GM18858 (cell line): ENCODE measurements at regions not wholly inside any gene's neighbourhood (a gene's known extent, or its start where the extent isn't known, plus 50 kb on each side); places are given as distances from the start of the nearest gene placed in this dataset.
"Not testable (repeated sequence)": the region's sequence is repeated elsewhere in the genome, so short reads cannot be mapped to it uniquely, and the experiment has no call there.

Source experiments
- ATAC-seq: cut with Tn5 transposase; IDR thresholded peaks from one replicate; pipeline ENCODE4 v1.9.1; 2021; ENCODE audit not compliant: unreplicated experiment

DNA sequence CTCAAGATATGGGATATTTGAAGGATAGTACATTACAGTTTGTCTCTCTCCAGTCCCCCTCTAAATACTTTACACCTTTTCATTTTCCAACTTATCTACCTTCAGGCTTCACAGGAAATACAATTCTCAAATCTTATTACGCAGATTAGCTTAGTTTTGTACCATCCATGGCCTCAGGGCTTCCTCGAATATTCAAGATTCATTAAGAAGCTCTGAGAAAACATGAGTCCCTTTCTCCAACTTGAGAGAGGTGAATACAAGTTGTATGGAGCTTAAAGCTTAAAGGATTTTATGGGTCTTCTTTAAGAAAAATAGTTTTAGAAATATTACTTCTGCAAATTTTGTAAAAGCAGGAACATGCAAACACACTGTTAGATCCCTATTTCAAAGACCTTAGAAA lies 1212.5 kb downstream of the GALC start:
- ATAC-seq: no peak

GRCh38 chr14:86779416-86779815 lies 1213.6 kb downstream of the GALC start:
- no peak for ATAC-seq

DNA sequence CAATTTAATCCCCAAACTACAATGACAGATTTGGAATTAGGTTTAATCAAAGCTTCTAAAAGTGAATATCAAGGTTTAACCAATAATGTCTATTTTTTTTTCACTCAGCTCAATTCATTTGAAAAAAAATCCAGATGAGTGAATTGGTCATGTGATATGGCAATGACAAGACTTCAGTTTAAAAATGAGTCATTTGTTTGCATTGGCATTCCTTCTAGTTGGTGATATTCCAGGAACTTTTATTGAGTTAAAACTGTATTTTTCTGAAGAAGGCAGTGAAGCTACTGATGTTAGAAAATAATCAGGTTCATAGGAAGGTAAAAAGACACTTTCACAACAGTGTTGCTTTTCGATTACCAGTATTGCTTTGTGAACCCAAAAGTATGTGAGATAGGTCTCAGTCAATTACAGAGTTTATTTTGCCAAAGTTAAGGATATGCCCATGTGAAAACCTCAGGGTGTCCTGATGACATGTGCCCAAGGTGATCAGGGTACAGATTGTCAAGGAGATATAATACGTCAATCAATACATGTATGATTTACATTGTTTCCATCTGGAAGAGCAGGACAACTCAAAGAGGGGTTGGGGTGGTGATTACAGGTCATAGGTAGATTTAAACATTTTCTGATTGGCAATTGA lies 1214.9 kb downstream of the GALC start:
- no peak for ATAC-seq

- ATAC-seq: not testable (repeated sequence)
Observed at GRCh38 chr14:86775896-86776295, 1217.1 kb downstream of the GALC start.

DNA sequence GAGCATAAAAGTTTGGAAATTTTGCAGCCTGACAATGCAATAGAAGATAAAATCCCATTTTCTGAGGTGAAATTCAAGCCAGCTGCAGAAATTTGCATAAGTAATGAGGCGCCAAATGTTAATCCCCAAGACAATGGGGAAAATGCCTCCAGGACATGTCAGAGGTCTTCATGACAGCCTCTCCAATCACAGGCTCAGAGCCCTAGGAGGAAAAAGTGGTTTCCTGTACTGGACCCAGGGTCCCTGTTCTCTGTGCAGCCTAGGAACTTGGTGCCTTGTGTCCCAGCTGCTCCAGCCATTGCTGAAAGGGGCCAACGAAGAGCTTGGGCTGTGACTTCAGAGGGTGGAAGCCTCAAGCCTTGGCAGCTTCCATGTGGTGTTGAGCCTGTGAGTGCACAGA lies 1218.1 kb downstream of the GALC start:
- no peak for ATAC-seq

GRCh38 chr14:86772075-86772474 lies 1220.9 kb downstream of the GALC start:
- ATAC-seq: no peak

DNA sequence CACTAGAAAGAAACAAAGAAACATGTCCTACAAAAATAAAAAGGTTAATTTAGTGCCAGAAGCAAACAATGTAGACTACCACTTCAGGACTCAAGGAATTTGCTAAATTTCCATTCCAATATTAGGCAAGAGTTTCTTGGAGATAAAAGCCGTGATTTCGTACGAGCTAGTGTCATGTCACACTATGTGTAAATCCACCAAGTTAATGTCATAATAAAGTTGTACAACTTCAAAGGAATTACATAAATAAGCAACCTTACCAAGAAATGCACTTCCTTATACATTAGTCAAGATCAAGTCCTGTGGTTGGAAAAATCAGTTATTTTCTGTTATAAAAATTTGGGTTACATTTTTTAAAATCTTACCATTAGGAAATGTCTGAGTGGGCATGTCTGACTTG lies 1222.8 kb downstream of the GALC start:
- no peak for ATAC-seq

DNA sequence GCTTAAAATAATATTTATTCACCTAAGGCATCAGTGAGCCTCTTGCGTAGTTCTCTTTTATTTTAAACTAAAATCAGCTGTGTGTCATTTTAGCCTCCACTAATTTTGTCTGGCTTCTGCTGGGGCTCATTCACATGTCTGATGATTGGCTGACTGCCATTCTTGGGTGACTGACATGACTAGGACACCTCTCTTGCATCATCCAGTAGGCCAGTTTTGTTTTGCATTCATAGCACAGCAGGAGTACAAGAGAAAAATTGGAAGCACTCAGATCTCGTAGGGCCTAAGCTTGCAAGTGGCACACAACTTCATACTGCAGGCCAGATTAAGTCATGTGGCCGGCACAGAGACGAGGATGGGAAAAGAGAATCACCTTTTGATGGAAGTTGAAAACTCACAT lies 1226.5 kb downstream of the GALC start:
- ATAC-seq: no peak

DNA sequence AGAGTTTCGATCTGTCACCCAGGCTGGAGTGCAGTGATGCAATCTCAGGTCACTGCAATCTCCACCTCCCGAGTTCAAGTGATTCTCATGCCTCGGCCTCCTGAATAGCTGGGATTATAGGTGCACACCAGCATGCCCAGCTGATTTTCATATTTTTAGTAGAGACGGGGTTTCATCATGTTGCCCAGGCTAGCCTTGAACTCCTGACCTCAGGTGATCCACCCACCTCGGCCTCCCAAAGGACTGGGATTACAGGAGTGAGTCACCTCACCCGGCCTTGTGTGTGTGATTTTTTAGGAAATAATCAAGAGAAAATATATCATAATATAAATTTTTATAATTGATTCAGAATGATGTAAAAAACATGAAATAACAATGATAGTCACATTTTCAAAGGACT lies 1231.4 kb downstream of the GALC start:
- ATAC-seq: no peak

DNA sequence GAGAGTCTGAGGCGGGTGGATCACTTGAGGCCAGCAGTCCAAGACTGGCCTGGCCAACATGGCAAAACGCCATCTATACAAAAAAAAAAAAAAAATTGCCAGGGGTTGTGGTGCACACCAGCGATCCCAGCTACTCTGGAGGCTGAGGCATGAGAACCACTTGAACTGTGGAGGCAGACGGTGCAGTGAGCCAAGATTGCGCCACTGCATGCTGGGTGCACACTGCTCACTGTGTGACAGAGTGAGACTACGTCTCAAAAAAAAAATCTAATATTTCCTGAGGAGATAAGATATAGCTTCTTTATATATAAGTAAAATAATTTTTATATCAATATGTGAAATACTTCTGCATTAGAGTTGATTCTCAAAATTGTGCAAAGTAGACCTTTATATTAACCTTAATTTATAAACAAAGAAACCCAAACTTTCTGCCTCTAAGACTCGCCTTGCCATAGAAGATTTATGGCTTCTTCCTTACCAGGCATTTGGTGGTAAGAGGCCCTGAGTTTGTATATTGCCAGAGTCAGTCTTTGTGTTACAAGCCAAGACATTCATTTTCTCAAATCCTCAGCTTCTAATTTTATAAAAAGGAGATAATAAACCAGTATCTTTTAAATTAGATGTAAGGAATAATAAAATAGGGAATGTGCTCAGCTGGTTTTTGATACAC lies 1226.7 kb downstream of the FLRT2 start:
- ATAC-seq: no peak

DNA sequence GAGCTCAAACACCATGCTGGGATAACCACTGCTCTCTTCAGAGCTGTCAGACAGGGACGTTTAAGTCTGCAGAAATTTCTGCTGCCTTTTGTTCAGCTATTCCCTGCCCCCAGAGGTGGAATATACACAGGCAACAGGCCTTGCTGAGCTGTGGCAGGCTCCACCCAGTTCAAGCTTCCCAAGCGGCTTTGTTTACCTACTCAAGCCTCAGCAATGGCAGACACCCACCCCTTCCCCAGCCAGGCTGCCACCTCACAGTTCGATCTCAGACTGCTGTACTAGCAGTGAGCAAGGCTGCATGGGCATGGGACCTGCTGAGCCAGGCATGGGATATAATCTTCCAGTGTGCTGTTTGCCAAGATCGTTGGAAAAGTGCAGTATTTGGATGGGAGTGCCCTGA lies 1220.5 kb downstream of the FLRT2 start:
- not testable (repeated sequence) for ATAC-seq

DNA sequence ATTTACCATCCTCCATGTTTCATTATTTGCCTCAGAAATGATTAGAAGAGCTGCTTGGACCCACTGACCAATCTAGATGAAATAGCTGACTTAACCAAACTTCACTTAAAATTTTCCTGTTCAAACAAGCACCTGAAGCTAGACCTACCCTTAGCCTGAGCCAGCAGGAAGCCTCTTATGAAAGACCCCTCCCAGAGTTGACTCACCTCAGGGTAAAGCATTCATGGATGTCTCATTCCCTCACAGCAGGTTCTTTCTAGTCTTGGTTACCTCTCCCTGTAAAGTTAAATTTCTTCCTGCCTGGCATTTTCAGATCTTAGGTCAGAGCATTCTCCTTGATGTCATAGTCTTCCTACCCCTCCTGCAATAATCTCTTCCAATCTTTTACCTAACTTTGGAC lies 1209.8 kb downstream of the FLRT2 start:
- ATAC-seq: no peak

DNA sequence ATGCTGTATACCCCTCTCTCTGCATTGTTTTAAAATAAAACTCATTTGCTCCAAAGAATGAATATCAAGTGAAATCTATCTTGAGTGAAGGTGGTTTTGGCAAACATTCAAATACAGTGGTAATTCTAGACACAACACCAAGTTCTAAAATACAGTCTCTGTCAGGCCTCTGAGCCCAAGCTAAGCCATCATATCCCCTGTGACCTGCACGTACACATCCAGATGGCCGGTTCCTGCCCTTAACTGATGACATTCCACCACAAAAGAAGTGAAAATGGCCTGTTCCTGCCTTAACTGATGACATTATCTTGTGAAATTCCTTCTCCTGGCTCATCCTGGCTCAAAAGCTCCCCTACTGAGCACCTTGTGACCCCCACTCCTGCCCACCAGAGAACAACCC lies 1201.5 kb downstream of the FLRT2 start:
- ATAC-seq: not testable (repeated sequence)

- ATAC-seq: no peak
Observed at GRCh38 chr14:86723254-86723624, 1193.3 kb downstream of the FLRT2 start.

GRCh38 chr14:86722612-86723253 lies 1192.8 kb downstream of the FLRT2 start:
- ATAC-seq: no peak

DNA sequence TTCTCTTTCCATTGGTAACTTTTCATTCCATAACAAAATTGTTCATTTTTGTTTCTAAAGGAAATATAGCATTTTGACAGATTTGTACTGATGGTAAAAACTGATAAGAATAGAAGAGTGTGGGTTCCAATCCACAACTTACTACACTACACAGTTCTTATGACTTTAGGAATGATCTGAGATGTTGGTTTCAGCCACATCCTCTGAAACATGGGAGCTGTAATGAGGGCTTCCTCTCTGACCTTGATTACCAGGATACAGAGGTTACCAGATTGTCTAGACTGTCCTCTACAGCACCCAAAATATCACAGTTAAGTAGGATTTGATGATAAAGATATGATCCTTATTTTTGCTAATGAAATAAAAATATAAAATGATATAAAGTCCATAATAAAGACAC lies 1184.6 kb downstream of the FLRT2 start:
- ATAC-seq: no peak

DNA sequence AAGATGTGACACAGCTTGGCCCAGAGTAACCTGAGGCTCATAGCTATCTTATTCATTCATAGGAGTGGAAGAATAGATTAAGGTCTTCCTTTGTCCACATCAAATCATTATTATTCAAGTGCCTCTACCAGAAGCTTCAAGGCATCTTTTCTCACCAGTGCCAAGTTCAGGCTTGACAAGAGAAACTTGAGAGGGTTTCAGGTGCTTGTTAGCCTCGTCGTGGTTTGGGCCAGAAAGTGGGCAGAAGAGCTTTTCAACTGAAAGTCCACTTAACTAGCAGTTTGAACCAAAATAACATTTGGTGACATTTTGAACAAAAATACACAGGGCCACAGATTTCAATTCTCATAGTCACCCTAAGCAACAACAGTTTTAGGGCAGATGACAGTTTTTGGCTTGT lies 1184.2 kb downstream of the FLRT2 start:
- no peak for ATAC-seq

DNA sequence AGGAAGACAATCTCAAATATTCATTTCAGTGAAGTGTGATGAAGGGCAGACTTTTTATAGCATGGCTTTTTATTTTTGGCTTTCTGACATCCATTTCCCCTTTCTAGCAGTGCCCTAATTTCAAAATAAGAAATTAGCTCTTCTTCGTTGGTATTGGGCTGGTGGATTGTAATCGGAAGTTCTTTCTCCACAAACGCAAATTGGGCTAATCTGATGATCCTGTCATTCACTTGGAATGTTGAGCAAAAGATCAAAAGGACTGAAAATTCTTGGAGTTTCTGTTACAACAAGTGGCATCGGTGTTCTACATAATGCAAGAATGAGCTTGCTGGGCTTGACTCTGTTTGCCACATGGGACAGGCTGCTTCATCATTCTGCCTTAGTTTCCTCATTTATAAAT lies 1182.8 kb downstream of the FLRT2 start:
- no peak for ATAC-seq

GRCh38 chr14:86712176-86712575 lies 1182.2 kb downstream of the FLRT2 start:
- no peak for ATAC-seq

- no peak for ATAC-seq
Observed at GRCh38 chr14:86708846-86709339, 1178.9 kb downstream of the FLRT2 start.

- ATAC-seq: no peak
Observed at GRCh38 chr14:86707071-86707470, 1177.1 kb downstream of the FLRT2 start.

GRCh38 chr14:86683561-86683960 lies 1153.6 kb downstream of the FLRT2 start:
- no peak for ATAC-seq
